NCI-H2196 (cell line): ENCODE measurements at regions not wholly inside any gene's neighbourhood (a gene's known extent, or its start where the extent isn't known, plus 50 kb on each side); places are given as distances from the start of the nearest gene placed in this dataset.

Experiments
- DNase-seq: peaks from one replicate; lab custom pipeline; 2025; ENCODE audit not compliant: unreplicated experiment; lab: John Stamatoyannopoulos, UW

DNA sequence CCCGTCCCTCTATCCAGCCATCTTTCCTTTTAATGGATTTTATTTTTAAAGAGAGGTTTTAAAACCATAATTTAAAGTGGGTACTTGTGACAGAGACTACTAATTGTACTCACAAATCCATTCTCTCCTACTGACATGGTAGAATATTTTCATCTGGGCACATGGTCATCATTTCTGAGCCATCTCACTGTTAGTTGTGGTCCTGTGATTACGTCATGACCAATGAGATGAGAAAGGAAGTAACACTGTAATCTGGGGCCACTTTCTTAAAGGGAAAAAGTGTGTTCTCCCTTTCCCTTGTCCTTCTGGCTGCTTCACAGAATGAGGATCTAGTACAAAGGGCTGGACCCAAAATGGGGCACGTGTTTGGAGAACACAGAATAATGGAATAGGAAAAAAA is 538.7 kb downstream of the CMPK2 start:
- DNase-seq, result no peak

GRCh38 chr2:6336752-6337471 is 528.8 kb downstream of the CMPK2 start:
- no peak for DNase-seq

GRCh38 chr2:6337472-6337820 is 528.3 kb downstream of the CMPK2 start:
- DNase-seq, result no peak

- no peak for DNase-seq
Observed at GRCh38 chr2:6341588-6342129, 524.0 kb downstream of the CMPK2 start.

GRCh38 chr2:6342273-6342920 is 523.3 kb downstream of the CMPK2 start:
- no peak for DNase-seq

DNA sequence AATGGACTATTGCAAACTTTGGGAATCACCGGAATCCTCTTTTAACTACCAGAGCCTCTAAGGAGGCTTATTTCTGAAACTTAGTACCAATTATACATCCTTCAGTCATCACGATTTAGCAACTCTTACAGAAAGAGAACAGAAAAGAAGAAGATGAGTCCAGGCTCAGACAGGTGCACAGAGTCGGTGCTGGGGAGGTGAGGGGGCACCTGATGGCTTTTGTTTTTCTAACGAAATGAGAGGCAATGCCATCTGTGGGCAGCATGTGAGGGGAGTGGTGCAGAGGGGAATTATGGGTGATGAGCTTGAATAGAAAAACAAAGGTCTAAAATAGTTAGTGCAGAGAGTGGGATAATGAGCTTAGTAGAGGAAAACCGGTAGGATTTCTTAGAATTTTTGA is 522.6 kb downstream of the CMPK2 start:
- no peak for DNase-seq

- DNase-seq, result no peak
Observed at GRCh38 chr2:6352247-6352646, 513.5 kb downstream of the CMPK2 start.

- no peak for DNase-seq
Observed at GRCh38 chr2:6352906-6353515, 512.7 kb downstream of the CMPK2 start.

GRCh38 chr2:6353669-6354068 is 512.0 kb downstream of the CMPK2 start:
- DNase-seq, result no peak

GRCh38 chr2:6354546-6354945 is 511.2 kb downstream of the CMPK2 start:
- no peak for DNase-seq

GRCh38 chr2:6355886-6356761 is 509.6 kb downstream of the CMPK2 start:
- DNase-seq, result no peak

DNA sequence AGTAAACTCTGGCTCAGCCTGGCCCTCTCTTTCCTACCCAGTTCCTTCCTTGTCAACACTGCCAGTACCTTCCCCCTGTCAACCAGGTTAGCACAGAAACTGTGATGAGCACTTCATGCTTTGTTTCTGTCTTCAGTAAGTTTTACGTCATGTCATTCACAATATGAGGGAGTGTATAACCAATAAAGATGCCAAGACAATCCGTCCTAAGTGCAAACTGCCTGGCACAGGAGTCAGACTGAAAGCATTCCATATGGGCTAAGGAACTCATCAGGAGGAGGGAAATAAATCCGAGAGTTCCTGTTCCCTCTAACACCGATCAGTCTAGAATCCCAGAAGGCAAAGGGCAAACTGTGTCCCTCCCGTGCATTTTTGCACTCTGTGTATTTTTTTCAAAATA is 507.2 kb downstream of the CMPK2 start:
- no peak for DNase-seq

DNA sequence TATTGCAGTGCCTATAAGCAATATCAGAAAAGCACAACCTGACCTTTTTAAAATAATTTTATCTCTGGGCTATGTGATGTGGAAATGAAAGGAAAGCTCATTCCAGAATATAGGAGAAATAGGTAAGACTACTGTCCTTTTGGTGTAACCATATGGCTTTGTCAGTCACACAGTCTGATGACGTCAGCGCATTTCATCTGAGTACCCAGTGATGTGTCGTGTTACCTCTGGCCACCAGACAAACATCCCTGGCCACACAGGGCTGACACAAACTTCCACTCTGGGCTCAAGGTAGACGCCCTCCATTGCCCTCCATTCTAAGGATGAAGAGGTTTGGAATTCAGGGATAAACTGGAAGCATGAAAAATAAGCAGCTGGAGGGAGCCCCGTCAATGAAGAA is 506.7 kb downstream of the CMPK2 start:
- DNase-seq, result no peak

DNA sequence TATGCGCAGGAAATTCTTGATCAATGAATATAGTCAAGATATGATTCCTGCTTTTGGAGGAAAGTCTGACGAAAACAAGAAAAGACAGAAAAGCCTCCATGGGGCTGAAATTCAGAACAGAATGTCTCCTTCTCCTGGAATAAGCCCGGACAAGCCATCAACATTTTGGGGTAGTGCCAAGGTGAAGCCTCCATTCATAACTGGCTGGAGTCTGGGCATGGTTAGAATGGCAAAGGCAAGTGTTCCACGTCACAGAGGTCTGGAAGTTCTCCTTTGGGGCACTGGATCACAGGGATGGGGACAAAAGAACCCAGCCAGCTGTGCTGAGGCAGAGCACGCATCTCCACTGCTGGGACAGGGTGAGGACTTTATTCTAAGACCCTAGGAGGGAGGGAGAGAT is 505.7 kb downstream of the CMPK2 start:
- DNase-seq, result no peak

GRCh38 chr2:6362671-6363450 is 502.8 kb downstream of the CMPK2 start:
- no peak for DNase-seq

DNA sequence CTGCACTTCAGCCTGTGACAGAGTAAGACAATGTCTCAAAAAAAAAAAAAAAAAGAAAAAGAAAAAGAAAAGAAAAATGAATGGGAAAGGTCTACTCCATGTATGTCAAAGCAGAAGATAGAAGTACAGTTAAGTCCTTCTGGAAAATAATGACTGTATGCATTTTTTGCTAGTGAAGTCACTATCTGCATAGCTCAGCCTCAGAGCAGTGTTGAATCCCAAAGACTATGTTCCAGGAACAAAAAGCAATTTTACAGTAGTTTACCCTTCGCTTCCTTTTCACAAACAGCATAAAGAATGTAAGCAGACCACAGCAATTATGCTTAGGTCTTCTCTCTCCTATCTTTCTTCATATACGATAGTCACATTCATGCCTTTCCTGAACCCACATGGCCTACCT is 497.4 kb downstream of the CMPK2 start:
- DNase-seq, result no peak

DNA sequence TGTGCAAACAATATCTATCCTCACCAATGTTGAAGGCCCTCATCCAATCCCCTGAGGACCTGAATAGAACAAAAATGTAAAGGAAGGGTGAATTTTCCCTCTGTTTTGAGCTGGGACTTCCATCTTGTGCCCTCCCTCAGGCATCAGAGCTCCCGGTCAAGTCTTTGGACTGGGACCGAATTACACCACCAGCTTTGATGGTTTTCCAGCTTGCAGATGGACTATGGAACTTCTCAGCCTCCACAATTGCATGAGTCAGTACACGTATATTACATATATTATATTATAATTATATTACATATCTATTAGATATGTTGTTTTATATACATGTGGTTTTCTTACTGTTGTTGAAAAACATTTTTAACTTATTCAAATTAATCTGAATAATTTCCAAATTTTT is 496.4 kb downstream of the CMPK2 start:
- no peak for DNase-seq

- DNase-seq, result no peak
Observed at GRCh38 chr2:6370753-6371551, 494.8 kb downstream of the CMPK2 start.

- no peak for DNase-seq
Observed at GRCh38 chr2:6372317-6372901, 493.3 kb downstream of the CMPK2 start.
